ENCODE measurements at regions not wholly inside any gene's neighbourhood (a gene's known extent, or its start where the extent isn't known, plus 50 kb on each side); places are given as distances from the start of the nearest gene placed in this dataset.

- peak in 2 of 6 donors; percentile 24 to 42 for DNase-seq (ENCODE audit: low read depth in 4 of 6, low spot score in 6 of 6)
- Histone ChIP-seq H3K9me3 (ENCODE audit: control insufficient read depth, insufficient read depth, low read length) (no peaks in the 10 kb centered on the region), H3K27me3 (ENCODE audit: control insufficient read depth, insufficient read depth, low read length) (no peaks in the 10 kb centered on the region), H3K4me1 (ENCODE audit: control insufficient read depth, insufficient read depth, low read length) (no peaks in the 10 kb centered on the region), H3K36me3 (ENCODE audit: control insufficient read depth, insufficient read depth, low read length) (no peaks in the 10 kb centered on the region), H3K4me3 (ENCODE audit: low read depth, low read length) (no peak overlapping the region), H3K27ac (ENCODE audit: low read depth, low read length) (peak overlapping the region; percentile 10)
- 30% methylated on average over 1 of the region's 4 CpGs for WGBS (ENCODE audit: insufficient coverage)
These were observed 82.5 kb downstream of the KLF5 start for GRCh38 chr13:73141292-73141771.

DNA sequence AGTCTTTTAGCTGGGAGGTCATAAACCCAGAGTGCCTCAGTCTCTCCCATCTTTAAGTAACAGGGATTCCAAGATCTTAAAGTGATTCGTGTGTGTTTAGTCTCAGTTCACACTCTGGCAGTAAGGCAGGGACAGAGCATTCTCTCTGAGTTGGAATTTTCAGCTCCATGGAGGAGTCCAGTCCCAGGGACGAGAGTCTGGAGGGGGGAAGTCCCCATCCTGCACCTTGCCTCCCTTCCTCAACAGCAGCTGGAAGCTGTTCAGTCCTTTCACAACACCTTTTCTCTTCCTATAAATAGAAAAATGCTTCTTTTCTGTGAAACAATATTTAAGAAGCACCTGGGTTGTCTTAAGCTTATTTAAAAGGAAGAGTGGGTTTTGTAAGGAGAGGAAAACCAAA is 82.0 kb downstream of the KLF5 start:
- WGBS (ENCODE audit: insufficient coverage): no CpG with 5 or more reads among the region's 2 CpGs
- no peak overlapping the region for H3K4me3 ChIP-seq (ENCODE audit: low read depth, low read length)

GRCh38 chr13:73138638-73139491 is 80.1 kb downstream of the KLF5 start:
- H3K4me3 ChIP-seq (ENCODE audit: low read depth, low read length): no peak overlapping the region
- WGBS (ENCODE audit: insufficient coverage): no CpG with 5 or more reads among the region's 11 CpGs

More for the DNA sequence above, 82.0 kb downstream of the KLF5 start:
- Histone ChIP-seq H3K9me3 (ENCODE audit: control insufficient read depth, insufficient read depth, low read length) (no peaks in the 10 kb centered on the region), H3K36me3 (ENCODE audit: control insufficient read depth, insufficient read depth, low read length) (no peaks in the 10 kb centered on the region), H3K27ac (ENCODE audit: low read depth, low read length) (peak overlapping the region; percentile 10), H3K4me1 (ENCODE audit: control insufficient read depth, insufficient read depth, low read length) (no peaks in the 10 kb centered on the region), H3K27me3 (ENCODE audit: control insufficient read depth, insufficient read depth, low read length) (no peaks in the 10 kb centered on the region)
- no peak for DNase-seq (ENCODE audit: low read depth in 4 of 6, low spot score in 6 of 6)

DNA sequence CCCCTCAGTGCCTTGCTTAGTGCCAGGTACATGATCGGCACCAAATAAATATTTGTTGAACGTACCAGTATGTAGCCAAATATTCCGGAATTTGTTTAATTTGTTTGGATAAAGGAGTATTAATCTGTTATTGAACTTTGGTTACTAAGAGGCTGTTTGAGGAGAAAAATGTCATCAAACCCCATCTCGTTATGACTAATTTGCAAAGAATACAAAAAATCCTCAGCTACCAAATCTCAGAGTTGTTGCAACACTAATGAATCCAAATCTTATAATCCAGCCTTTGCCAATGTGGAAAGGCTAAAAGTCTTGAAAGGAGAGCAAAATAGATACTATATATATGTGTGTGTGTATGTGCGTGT is 79.5 kb downstream of the KLF5 start:
- Histone ChIP-seq H3K4me1 (ENCODE audit: control insufficient read depth, insufficient read depth, low read length) (no peaks in the 10 kb centered on the region), H3K9me3 (ENCODE audit: control insufficient read depth, insufficient read depth, low read length) (peaks cover 4% of the 10 kb centered on the region), H3K36me3 (ENCODE audit: control insufficient read depth, insufficient read depth, low read length) (no peaks in the 10 kb centered on the region), H3K27ac (ENCODE audit: low read depth, low read length) (no peak overlapping the region), H3K4me3 (ENCODE audit: low read depth, low read length) (no peak overlapping the region), H3K27me3 (ENCODE audit: control insufficient read depth, insufficient read depth, low read length) (no peaks in the 10 kb centered on the region)
- no peak for DNase-seq (ENCODE audit: low read depth in 4 of 6, low spot score in 6 of 6)
- 92% methylated on average over 2 of the region's 5 CpGs for WGBS (ENCODE audit: insufficient coverage)

More at GRCh38 chr13:73138638-73139491, 80.1 kb downstream of the KLF5 start:
- Histone ChIP-seq H3K4me1 (ENCODE audit: control insufficient read depth, insufficient read depth, low read length) (no peaks in the 10 kb centered on the region), H3K9me3 (ENCODE audit: control insufficient read depth, insufficient read depth, low read length) (peaks cover 4% of the 10 kb centered on the region), H3K36me3 (ENCODE audit: control insufficient read depth, insufficient read depth, low read length) (no peaks in the 10 kb centered on the region), H3K27me3 (ENCODE audit: control insufficient read depth, insufficient read depth, low read length) (no peaks in the 10 kb centered on the region), H3K27ac (ENCODE audit: low read depth, low read length) (no peak overlapping the region)
- DNase-seq (ENCODE audit: low read depth in 4 of 6, low spot score in 6 of 6): peak in 1 of 6 donors; percentile 6

- no CpG with 5 or more reads among the region's 2 CpGs for WGBS (ENCODE audit: insufficient coverage)
- DNase-seq (ENCODE audit: low read depth in 4 of 6, low spot score in 6 of 6): no peak
- Histone ChIP-seq H3K27ac (ENCODE audit: low read depth, low read length) (no peak overlapping the region), H3K36me3 (ENCODE audit: control insufficient read depth, insufficient read depth, low read length) (no peaks in the 10 kb centered on the region), H3K4me1 (ENCODE audit: control insufficient read depth, insufficient read depth, low read length) (no peaks in the 10 kb centered on the region), H3K9me3 (ENCODE audit: control insufficient read depth, insufficient read depth, low read length) (peaks cover 4% of the 10 kb centered on the region), H3K27me3 (ENCODE audit: control insufficient read depth, insufficient read depth, low read length) (no peaks in the 10 kb centered on the region), H3K4me3 (ENCODE audit: low read depth, low read length) (no peak overlapping the region)
These were observed 78.0 kb downstream of the KLF5 start for GRCh38 chr13:73136776-73137175.

DNA sequence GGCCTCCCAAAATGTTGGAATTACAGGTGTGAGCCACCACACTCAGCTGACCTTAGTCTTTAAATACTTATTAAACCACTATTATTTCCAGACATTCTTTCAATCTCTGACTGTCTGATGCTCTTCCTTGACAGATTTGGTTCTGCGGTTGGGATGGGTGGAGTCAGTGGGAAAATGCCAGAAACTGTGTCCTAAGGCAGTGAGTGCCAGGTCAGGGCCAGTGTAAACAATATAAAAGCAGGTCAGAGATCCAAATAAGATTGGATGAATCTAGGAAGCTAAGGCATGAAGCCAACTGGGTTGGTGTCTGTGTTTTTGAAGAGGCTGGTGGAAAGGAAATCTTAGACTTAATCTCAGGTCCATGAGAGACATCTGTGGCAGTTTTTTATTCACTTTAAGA is 74.7 kb downstream of the KLF5 start:
- Histone ChIP-seq H3K27me3 (ENCODE audit: control insufficient read depth, insufficient read depth, low read length) (no peaks in the 10 kb centered on the region), H3K9me3 (ENCODE audit: control insufficient read depth, insufficient read depth, low read length) (peaks cover 4% of the 10 kb centered on the region), H3K36me3 (ENCODE audit: control insufficient read depth, insufficient read depth, low read length) (no peaks in the 10 kb centered on the region), H3K4me1 (ENCODE audit: control insufficient read depth, insufficient read depth, low read length) (no peaks in the 10 kb centered on the region), H3K27ac (ENCODE audit: low read depth, low read length) (no peak overlapping the region), H3K4me3 (ENCODE audit: low read depth, low read length) (no peak overlapping the region)
- DNase-seq (ENCODE audit: low read depth in 4 of 6, low spot score in 6 of 6): no peak
- WGBS (ENCODE audit: insufficient coverage): 100% methylated on average over 1 of the region's 1 CpG

DNA sequence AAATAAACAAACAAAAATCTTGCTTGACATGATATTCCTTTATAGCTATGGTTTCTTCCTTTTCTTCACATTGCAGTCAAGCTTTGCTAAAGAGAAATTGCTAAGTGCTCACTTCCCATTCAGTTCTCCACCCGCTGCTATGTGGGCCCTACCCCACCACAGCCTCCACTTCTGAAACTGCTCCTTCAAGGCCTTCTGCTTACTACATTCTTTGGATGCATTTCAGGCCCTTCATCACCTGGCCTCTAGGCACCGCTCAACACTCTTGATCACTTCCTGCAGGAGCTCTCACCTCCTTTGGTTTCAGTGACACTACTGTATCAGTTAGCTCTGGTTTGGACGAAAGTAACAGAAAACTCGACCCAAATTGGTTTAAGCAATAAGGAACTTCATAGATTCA is 72.4 kb downstream of the KLF5 start:
- no peaks in the 10 kb centered on the region for H3K4me1 ChIP-seq (ENCODE audit: control insufficient read depth, insufficient read depth, low read length)
- DNase-seq (ENCODE audit: low read depth in 4 of 6, low spot score in 6 of 6): no peak
- no peak overlapping the region for H3K4me3 ChIP-seq (ENCODE audit: low read depth, low read length)
- peaks cover 4% of the 10 kb centered on the region for H3K9me3 ChIP-seq (ENCODE audit: control insufficient read depth, insufficient read depth, low read length)
- H3K36me3 ChIP-seq (ENCODE audit: control insufficient read depth, insufficient read depth, low read length): no peaks in the 10 kb centered on the region
- H3K27ac ChIP-seq (ENCODE audit: low read depth, low read length): no peak overlapping the region
- WGBS (ENCODE audit: insufficient coverage): 100% methylated on average over 2 of the region's 4 CpGs
- H3K27me3 ChIP-seq (ENCODE audit: control insufficient read depth, insufficient read depth, low read length): no peaks in the 10 kb centered on the region

DNA sequence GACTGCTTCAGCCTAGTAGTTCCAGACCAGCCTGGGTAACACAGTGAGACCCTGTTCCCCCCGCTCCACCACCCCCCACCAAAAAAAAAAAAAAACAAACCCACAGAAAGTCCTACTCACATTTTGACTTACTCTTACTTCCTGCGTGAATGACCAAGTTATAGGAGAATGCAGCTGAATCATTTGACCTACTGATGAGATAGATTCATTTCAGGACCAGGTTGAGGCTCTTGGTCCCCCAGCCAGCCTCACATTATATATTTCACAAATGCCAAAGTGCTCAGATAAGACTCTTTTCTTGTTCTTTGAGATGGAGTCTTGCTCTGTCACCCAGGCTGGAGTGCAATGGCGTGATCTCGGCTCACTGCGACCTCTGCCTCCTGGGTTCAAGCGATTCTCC is 70.2 kb downstream of the KLF5 start:
- no peaks in the 10 kb centered on the region for H3K9me3 ChIP-seq (ENCODE audit: control insufficient read depth, insufficient read depth, low read length)
- DNase-seq (ENCODE audit: low read depth in 4 of 6, low spot score in 6 of 6): no peak
- H3K4me1 ChIP-seq (ENCODE audit: control insufficient read depth, insufficient read depth, low read length): no peaks in the 10 kb centered on the region
- 90% methylated on average over 1 of the region's 6 CpGs for WGBS (ENCODE audit: insufficient coverage)
- H3K27ac ChIP-seq (ENCODE audit: low read depth, low read length): no peak overlapping the region
- no peaks in the 10 kb centered on the region for H3K36me3 ChIP-seq (ENCODE audit: control insufficient read depth, insufficient read depth, low read length)
- H3K4me3 ChIP-seq (ENCODE audit: low read depth, low read length): no peak overlapping the region
- no peaks in the 10 kb centered on the region for H3K27me3 ChIP-seq (ENCODE audit: control insufficient read depth, insufficient read depth, low read length)

All from spinal cord (tissue), 9 donors.